ENCODE measurements at regions not wholly inside any gene's neighbourhood (a gene's known extent, or its start where the extent isn't known, plus 50 kb on each side); places are given as distances from the start of the nearest gene placed in this dataset.

DNA sequence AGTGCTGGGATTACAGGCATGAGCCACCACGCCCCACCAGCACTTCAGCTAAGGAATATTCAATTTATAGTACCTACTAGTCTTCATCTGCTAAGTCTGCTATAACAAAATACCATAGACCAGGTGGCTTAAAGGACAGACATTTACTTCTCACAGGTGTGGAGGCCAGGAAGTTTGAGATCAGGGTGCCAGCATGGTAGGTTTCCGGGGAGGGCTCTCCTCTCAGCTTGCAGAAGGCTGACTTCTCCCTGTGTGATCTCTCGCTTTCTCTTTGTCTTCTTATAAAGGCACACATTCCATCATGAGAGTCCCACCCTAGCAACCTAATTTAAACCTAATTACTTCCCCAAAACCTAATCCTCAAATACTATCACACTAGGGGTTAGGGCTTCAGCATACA lies 433.0 kb downstream of the INSC start:
- Mint-ChIP-seq H3K36me3 (no peaks in the 10 kb centered on the region), H3K9me3 (peaks cover 11% of the 10 kb centered on the region), H3K4me3 (no peak overlapping the region), H3K27me3 (ENCODE audit: low read depth) (peaks cover 1% of the 10 kb centered on the region), H3K4me1 (peaks cover 5% of the 10 kb centered on the region), H3K27ac (no peak overlapping the region)
- TF ChIP-seq, protein P1, sequence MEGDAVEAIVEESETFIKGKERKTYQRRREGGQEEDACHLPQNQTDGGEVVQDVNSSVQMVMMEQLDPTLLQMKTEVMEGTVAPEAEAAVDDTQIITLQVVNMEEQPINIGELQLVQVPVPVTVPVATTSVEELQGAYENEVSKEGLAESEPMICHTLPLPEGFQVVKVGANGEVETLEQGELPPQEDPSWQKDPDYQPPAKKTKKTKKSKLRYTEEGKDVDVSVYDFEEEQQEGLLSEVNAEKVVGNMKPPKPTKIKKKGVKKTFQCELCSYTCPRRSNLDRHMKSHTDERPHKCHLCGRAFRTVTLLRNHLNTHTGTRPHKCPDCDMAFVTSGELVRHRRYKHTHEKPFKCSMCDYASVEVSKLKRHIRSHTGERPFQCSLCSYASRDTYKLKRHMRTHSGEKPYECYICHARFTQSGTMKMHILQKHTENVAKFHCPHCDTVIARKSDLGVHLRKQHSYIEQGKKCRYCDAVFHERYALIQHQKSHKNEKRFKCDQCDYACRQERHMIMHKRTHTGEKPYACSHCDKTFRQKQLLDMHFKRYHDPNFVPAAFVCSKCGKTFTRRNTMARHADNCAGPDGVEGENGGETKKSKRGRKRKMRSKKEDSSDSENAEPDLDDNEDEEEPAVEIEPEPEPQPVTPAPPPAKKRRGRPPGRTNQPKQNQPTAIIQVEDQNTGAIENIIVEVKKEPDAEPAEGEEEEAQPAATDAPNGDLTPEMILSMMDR (IDR thresholded peaks at IDR 0.05; ENCODE audit: unreplicated experiment) = no peak
- DNase-seq (ENCODE audit: low spot score in 2 of 2, unreplicated experiment in 2 of 2) = no peak

DNA sequence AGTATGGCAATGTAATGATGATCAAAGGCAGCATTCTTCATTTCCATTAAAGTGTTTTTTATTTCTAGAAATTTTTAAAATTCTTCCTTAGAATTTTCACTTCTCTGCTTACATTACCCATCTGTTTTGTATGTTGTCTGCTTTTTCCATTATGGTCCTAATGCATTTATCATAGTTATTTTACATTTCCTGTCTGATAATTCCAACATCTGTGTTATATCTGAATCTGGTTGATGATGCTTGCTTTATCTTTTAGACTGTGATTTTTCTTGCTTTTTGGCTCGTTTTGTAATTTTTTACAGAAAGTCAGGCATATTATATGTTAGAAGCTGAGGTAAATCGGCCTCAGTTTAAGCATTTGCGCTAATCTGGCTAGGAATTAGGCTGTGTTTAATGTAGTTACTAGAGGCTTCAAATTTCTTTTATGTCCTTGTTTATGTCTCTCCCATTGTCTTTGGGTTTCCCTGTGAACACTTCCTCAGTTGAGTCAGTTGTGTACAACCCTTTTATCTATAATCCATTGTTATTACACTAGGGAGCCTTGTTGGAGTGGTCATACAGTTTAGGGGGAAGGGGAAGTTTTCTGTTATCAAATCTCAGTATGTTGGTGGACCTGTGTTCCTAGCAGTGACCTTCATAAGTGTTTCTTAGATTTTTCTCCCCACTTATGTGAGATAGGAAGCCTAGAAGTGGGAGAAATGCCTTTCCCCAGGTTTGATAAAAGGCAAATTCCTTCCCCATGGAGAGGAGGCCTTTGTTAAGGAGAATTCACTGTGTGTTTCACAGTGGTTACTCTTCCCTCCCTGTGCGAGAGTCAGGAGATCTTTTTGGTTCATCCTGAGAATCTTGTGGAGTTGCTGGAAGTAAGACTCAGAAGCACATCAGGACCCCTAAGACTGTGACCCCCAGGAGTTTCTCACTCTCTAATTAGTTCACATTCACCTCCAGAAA lies 437.5 kb downstream of the INSC start:
- peaks cover 10% of the 10 kb centered on the region for H3K4me1 Mint-ChIP-seq
- TF ChIP-seq, protein P1 (IDR thresholded peaks at IDR 0.05; ENCODE audit: unreplicated experiment) = no peak
- no peak for DNase-seq (ENCODE audit: low spot score in 2 of 2, unreplicated experiment in 2 of 2)
- no peaks in the 10 kb centered on the region for H3K36me3 Mint-ChIP-seq
- H3K27ac Mint-ChIP-seq = peak overlapping the region; percentile 41
- H3K4me3 Mint-ChIP-seq = no peak overlapping the region
- H3K27me3 Mint-ChIP-seq (ENCODE audit: low read depth) = no peaks in the 10 kb centered on the region
- peaks cover 11% of the 10 kb centered on the region for H3K9me3 Mint-ChIP-seq

DNA sequence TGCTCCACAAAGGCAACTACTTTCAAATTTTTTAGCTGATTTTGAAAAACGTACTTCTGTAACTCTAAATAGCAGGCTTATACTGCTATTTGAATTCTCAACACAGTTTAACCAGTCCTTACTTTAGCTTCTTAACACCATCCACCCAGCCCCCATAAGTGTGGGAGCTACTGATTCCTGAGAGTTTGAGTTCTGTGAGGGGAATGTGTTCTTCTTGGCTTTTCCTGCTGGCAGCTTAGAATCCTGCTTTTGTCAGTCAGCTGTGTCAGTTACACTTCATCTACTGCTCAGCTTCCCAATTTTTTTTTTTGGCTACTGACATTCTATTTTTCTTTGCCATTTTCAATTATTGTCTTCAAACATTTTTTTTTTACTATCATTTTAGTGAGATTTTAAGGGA lies 440.4 kb downstream of the INSC start:
- Mint-ChIP-seq H3K36me3 (no peaks in the 10 kb centered on the region), H3K27me3 (ENCODE audit: low read depth) (peaks cover 18% of the 10 kb centered on the region), H3K4me1 (peaks cover 10% of the 10 kb centered on the region), H3K27ac (no peak overlapping the region), H3K9me3 (peaks cover 6% of the 10 kb centered on the region), H3K4me3 (no peak overlapping the region)
- no peak for DNase-seq (ENCODE audit: low spot score in 2 of 2, unreplicated experiment in 2 of 2)
- TF ChIP-seq, protein P1 (IDR thresholded peaks at IDR 0.05; ENCODE audit: unreplicated experiment) = no peak

DNA sequence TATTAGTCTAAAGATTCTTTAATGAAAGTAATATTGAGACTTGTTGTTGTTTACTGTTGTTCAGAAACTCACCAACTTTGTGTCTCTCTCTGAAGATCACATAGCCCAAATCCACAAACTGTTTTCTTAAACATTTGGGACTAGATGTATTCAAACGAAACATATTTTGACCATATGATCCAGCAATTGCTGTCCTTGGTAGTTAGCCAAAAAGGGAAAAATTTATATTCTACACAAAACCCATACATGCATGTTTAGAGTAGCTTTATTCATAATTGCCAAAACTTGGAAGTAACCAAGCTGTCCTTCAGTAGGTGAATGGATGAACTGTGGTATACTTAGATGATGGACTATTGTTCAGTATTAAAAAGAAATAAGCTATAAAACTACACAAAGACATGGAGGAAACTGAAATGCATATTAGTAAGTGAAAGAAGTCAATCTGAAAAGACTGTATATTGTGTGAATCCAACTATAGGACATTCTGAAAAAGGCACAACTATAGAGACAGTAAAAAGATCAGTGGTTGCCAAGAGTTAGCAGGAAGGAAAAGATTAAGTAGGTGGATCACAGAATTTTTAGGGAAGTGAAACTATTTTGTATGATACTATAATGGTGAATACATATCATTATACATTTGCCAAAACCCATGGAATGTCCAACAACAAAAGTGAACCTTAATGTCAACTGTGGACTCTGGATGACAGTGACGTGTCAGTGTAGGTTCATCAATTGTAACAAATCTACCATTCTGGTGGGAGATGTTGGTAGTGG lies 442.9 kb downstream of the INSC start:
- Mint-ChIP-seq H3K27ac (no peak overlapping the region), H3K9me3 (no peaks in the 10 kb centered on the region), H3K4me3 (no peak overlapping the region), H3K27me3 (ENCODE audit: low read depth) (peaks cover 19% of the 10 kb centered on the region), H3K4me1 (peaks cover 5% of the 10 kb centered on the region), H3K36me3 (no peaks in the 10 kb centered on the region)
- DNase-seq (ENCODE audit: low spot score in 2 of 2, unreplicated experiment in 2 of 2) = no peak
- TF ChIP-seq, protein P1 (IDR thresholded peaks at IDR 0.05; ENCODE audit: unreplicated experiment) = no peak

DNA sequence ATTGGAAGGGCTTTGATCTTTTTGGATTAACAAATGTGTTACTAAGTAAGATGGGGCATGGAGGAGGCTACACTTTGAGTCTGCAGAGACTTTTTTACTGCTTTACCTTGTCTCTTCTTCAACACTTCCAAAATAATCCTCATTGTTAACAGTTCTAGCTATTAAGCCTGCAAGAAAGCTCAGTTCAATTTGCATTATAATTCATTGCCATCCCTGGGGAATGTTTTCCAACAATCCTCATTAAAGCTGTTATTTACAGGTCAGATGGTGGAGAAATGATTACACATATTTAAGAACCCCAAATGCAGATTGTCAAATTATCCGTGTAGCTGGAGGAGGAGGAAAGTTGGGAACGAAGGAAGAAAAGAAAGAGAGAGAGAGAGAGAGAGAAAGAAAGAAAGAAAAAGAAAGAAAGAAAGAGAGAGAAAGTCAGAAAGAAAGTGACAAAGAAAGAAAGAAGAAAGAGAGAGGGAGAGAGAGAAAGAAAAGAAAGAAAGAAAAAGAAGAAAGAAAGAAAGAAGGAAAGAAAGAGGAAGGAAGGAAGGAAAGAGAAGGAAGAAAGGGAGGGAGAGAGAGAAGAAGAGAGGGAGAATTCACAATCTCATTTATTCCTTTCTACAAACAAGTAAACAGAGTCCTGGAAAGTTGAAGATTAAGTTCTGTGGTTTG lies 443.9 kb downstream of the INSC start:
- TF ChIP-seq, protein P1 (IDR thresholded peaks at IDR 0.05; ENCODE audit: unreplicated experiment) = no peak
- DNase-seq (ENCODE audit: low spot score in 2 of 2, unreplicated experiment in 2 of 2) = no peak
- no peak overlapping the region for H3K4me3 Mint-ChIP-seq

More for the DNA sequence above, 443.9 kb downstream of the INSC start:
- Mint-ChIP-seq H3K27me3 (ENCODE audit: low read depth) (peaks cover 21% of the 10 kb centered on the region), H3K27ac (no peak overlapping the region), H3K9me3 (no peaks in the 10 kb centered on the region), H3K4me1 (peaks cover 5% of the 10 kb centered on the region), H3K36me3 (no peaks in the 10 kb centered on the region)
